ENCODE measurements at regions not wholly inside any gene's neighbourhood (a gene's known extent, or its start where the extent isn't known, plus 50 kb on each side); places are given as distances from the start of the nearest gene placed in this dataset.

DNA sequence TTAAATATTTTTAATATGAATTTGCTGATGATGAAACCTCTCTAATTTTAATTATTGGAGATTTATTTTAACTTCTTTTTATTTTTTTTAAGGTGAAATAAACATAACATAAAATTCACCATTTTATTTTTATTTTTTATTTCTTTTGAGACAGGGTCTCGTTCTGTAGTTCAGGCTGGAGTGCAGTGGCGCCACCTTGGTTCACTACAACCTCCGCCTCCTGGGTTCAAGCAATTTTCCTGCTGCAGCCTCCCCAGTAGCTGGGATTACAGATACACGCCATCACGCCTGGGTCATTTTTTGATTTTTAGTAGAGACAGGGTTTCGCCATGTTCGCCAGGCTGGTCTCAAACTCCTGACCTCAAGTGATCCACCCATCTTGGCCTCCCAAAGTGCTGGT lies 402.9 kb downstream of the PRR16 start:
- TF ChIP-seq, protein P1, sequence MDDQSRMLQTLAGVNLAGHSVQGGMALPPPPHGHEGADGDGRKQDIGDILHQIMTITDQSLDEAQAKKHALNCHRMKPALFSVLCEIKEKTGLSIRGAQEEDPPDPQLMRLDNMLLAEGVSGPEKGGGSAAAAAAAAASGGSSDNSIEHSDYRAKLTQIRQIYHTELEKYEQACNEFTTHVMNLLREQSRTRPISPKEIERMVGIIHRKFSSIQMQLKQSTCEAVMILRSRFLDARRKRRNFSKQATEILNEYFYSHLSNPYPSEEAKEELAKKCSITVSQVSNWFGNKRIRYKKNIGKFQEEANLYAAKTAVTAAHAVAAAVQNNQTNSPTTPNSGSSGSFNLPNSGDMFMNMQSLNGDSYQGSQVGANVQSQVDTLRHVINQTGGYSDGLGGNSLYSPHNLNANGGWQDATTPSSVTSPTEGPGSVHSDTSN (CRISPR knock-in tag; IDR thresholded peaks at IDR 0.05; ENCODE audit: borderline replicate concordance): no peak
- TF ChIP-seq POLR2A (IDR thresholded peaks at IDR 0.05; ENCODE audit: insufficient read depth in 1 of 2, low read depth in 2 of 2, low read length in 2 of 2) (no peak), TBP (CRISPR knock-in tag; IDR thresholded peaks at IDR 0.05) (no peak), CENPX (CRISPR knock-in tag; IDR thresholded peaks at IDR 0.05) (no peak), NFKBIZ (CRISPR knock-in tag; IDR thresholded peaks at IDR 0.05) (no peak), ZC3H4 (CRISPR knock-in tag; IDR thresholded peaks at IDR 0.05; ENCODE audit: borderline replicate concordance) (no peak), HNF4G (IDR thresholded peaks at IDR 0.05; ENCODE audit: borderline replicate concordance, low read depth, low read length) (no peak), HNF4G (CRISPR knock-in tag; IDR thresholded peaks at IDR 0.05; ENCODE audit: borderline replicate concordance, low read depth) (no peak), PCBP2 (optimal IDR thresholded peaks at IDR 0.05; ENCODE audit: low read depth, low read length, poor library complexity, severe bottlenecking) (no peak)
